ENCODE measurements at regions not wholly inside any gene's neighbourhood (a gene's known extent, or its start where the extent isn't known, plus 50 kb on each side); places are given as distances from the start of the nearest gene placed in this dataset.

GRCh38 chr9:107792596-107792995 lies 303.0 kb upstream of the KLF4 start:
- Mint-ChIP-seq H3K4me3 (ENCODE audit: unreplicated experiment) (no peak overlapping the region), H3K9me3 (ENCODE audit: unreplicated experiment) (no peaks in the 10 kb centered on the region), H3K4me1 (ENCODE audit: insufficient read depth, unreplicated experiment) (no peaks in the 10 kb centered on the region), H3K27ac (ENCODE audit: low read depth, unreplicated experiment) (no peak overlapping the region), H3K27me3 (ENCODE audit: insufficient read depth, unreplicated experiment) (no peaks in the 10 kb centered on the region), H3K36me3 (ENCODE audit: insufficient read depth, unreplicated experiment) (no peaks in the 10 kb centered on the region)
- CTCF ChIA-PET, result no interaction called here
- no peak for TF ChIP-seq CTCF (IDR thresholded peaks at IDR 0.05; ENCODE audit: unreplicated experiment)
- intact Hi-C loops (cut with micrococcal nuclease), result no loop called here
- DNase-seq (ENCODE audit: unreplicated experiment), result no peak
- POLR2A ChIA-PET, result no interaction called here
- no TSS peak for BruUV-seq (replicated peaks)

GRCh38 chr9:107792006-107792405 lies 302.4 kb upstream of the KLF4 start:
- no peaks in the 10 kb centered on the region for H3K9me3 Mint-ChIP-seq (ENCODE audit: unreplicated experiment)
- no peaks in the 10 kb centered on the region for H3K27me3 Mint-ChIP-seq (ENCODE audit: insufficient read depth, unreplicated experiment)
- DNase-seq (ENCODE audit: unreplicated experiment), result no peak
- no peak overlapping the region for H3K27ac Mint-ChIP-seq (ENCODE audit: low read depth, unreplicated experiment)
- H3K4me1 Mint-ChIP-seq (ENCODE audit: insufficient read depth, unreplicated experiment), result no peaks in the 10 kb centered on the region
- ChIA-PET CTCF (interaction anchor here (0.6 kb wide), 1 partner anchor 742 kb away, joined by 3 read pairs; no protein-coding TSS in a partner anchor), POLR2A (interaction anchor here (0.6 kb wide), 1 partner anchor 951 kb away, joined by 3 read pairs; no protein-coding TSS in a partner anchor)
- BruUV-seq (replicated peaks), result no TSS peak
- intact Hi-C loops (cut with micrococcal nuclease), result no loop called here
- no peak for TF ChIP-seq CTCF (IDR thresholded peaks at IDR 0.05; ENCODE audit: unreplicated experiment)
- H3K36me3 Mint-ChIP-seq (ENCODE audit: insufficient read depth, unreplicated experiment), result no peaks in the 10 kb centered on the region
- H3K4me3 Mint-ChIP-seq (ENCODE audit: unreplicated experiment), result no peak overlapping the region

DNA sequence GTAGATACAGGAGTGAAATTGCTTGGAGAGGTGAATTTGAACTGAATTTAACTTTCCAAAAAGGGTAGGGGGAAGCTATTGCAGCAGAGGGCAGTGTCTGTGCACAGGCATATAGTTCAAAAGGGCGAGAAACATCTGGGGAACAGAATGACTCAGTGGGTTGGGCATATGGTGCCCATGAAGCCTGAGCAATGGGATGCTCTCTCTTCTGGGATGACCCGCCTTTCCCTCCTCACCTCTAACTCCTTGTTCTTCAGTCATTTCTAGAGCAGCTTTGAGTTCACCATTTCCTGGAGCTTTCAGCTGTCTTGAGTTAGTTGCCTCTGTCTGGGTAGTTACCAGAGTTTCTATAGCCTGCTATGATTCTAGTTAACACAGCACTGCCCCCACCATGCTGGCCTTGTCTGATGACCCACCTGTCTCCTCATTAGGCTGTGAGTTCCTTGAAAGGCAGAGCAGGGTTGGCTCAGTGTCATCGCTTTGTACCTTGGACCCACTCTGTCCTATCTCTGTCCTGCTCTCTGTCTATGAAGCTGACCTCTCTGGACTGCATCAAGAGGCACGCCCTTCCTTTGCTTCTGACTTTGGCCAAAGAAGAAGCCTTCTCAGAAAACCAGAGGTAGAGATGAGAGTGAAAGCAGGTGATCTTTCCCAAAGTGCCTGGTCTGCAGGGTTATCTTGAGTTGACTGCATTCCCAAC lies 299.6 kb upstream of the KLF4 start:
- no peaks in the 10 kb centered on the region for H3K36me3 Mint-ChIP-seq (ENCODE audit: insufficient read depth, unreplicated experiment)
- ChIA-PET CTCF (no interaction called here), POLR2A (no interaction called here)
- BruUV-seq (replicated peaks), result no TSS peak
- TF ChIP-seq CTCF (IDR thresholded peaks at IDR 0.05; ENCODE audit: unreplicated experiment), result no peak
- no peak overlapping the region for H3K27ac Mint-ChIP-seq (ENCODE audit: low read depth, unreplicated experiment)
- intact Hi-C loops (cut with micrococcal nuclease), result no loop called here
- no peaks in the 10 kb centered on the region for H3K9me3 Mint-ChIP-seq (ENCODE audit: unreplicated experiment)
- peaks cover 7% of the 10 kb centered on the region for H3K4me1 Mint-ChIP-seq (ENCODE audit: insufficient read depth, unreplicated experiment)
- no peaks in the 10 kb centered on the region for H3K27me3 Mint-ChIP-seq (ENCODE audit: insufficient read depth, unreplicated experiment)
- DNase-seq (ENCODE audit: unreplicated experiment), result peak; percentile 8
- H3K4me3 Mint-ChIP-seq (ENCODE audit: unreplicated experiment), result no peak overlapping the region

GRCh38 chr9:107786561-107786960 lies 297.0 kb upstream of the KLF4 start:
- Mint-ChIP-seq H3K36me3 (ENCODE audit: insufficient read depth, unreplicated experiment) (no peaks in the 10 kb centered on the region), H3K27ac (ENCODE audit: low read depth, unreplicated experiment) (no peak overlapping the region), H3K27me3 (ENCODE audit: insufficient read depth, unreplicated experiment) (no peaks in the 10 kb centered on the region), H3K4me1 (ENCODE audit: insufficient read depth, unreplicated experiment) (peaks cover 9% of the 10 kb centered on the region), H3K9me3 (ENCODE audit: unreplicated experiment) (no peaks in the 10 kb centered on the region), H3K4me3 (ENCODE audit: unreplicated experiment) (no peak overlapping the region)
- no peak for TF ChIP-seq CTCF (IDR thresholded peaks at IDR 0.05; ENCODE audit: unreplicated experiment)
- no peak for DNase-seq (ENCODE audit: unreplicated experiment)
- ChIA-PET POLR2A (no interaction called here), CTCF (interaction anchor here (0.6 to 1.1 kb wide), 3 partner anchors 8 to 1490 kb away, joined by 3 to 4 read pairs (median 3); no protein-coding TSS in a partner anchor)
- no TSS peak for BruUV-seq (replicated peaks)
- intact Hi-C loops (cut with micrococcal nuclease), result no loop called here
